Neural progenitor cell (in vitro differentiated cells): ENCODE measurements at regions not wholly inside any gene's neighbourhood (a gene's known extent, or its start where the extent isn't known, plus 50 kb on each side); places are given as distances from the start of the nearest gene placed in this dataset.

ENCODE experiments used
- CTCF ChIP-seq: fragments of 200-600 bp; sonication (generic); IDR thresholded peaks from 2 replicates; pipeline ENCODE4 v1.5.1; 2017; ENCODE audit warnings: antibody characterized with exemption, mild to moderate bottlenecking
- EZH2 ChIP-seq: fragments of 200-600 bp; sonication (generic); IDR thresholded peaks from 2 replicates; pipeline ENCODE4 v1.6.1; 2017; ENCODE audit warnings: antibody characterized with exemption, mild to moderate bottlenecking, moderate library complexity
- EZH2phosphoT487 ChIP-seq: fragments of 200-600 bp; sonication (generic); IDR thresholded peaks from 2 replicates; pipeline ENCODE4 v1.6.1; 2017; ENCODE audit warnings: antibody characterized with exemption

GRCh38 chr5:18220631-18221030 lies 586.4 kb downstream of the TAF11L14 start:
- TF ChIP-seq EZH2phosphoT487: no peak
- no peak for TF ChIP-seq CTCF
- TF ChIP-seq EZH2: no peak
